ENCODE measurements at regions not wholly inside any gene's neighbourhood (a gene's known extent, or its start where the extent isn't known, plus 50 kb on each side); places are given as distances from the start of the nearest gene placed in this dataset.
"Not testable (repeated sequence)": the region's sequence is repeated elsewhere in the genome, so short reads cannot be mapped to it uniquely, and the experiment has no call there.

DNA sequence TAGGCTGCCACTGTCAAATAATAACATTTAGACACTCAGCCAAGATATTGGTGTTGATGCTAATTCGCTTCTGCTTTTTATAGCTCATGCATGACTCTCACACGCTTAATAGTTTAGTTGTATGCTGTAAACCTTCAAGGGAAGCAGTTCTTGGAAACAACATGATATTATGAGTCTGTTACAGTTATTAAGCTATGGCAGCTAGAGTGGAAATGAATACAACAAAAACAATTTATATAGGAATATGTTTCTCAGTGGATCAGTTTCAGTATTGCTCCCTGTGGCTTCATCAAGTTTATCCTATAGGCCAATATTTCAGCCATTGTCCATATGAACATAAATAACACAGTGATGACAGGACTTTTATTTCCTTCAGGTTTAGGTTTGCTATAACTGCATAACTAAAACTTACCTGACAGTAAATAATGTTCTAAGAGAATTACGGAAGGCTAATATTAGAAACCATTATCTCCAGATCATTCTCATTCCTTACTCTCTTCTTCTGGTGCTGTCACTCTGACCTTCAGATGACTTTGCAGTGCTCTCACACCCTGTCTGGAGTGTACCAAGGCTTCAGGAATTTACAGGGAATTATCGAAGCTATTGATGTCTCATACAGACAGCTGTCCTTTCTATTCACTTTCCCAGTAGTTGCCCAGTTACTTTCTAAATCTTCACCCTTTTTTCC lies 555.0 kb downstream of the ANKRD50 start:
- H3K4me3 ChIP-seq (ENCODE audit: low read length in 2 of 2): no peak overlapping the region
- H3K9me3 ChIP-seq (ENCODE audit: control insufficient read depth in 1 of 2, low read length in 2 of 2): no peaks in the 10 kb centered on the region
- no peaks in the 10 kb centered on the region for H3K4me1 Mint-ChIP-seq
- ChIA-PET CTCF (ENCODE audit: partially characterized antibody) (no interaction called here), POLR2A (ENCODE audit: partially characterized antibody) (no interaction called here)
- no peak overlapping the region for H3K27ac ChIP-seq (ENCODE audit: low read depth, low read length)
- H3K36me3 Mint-ChIP-seq: no peaks in the 10 kb centered on the region
- intact Hi-C loops (cut with micrococcal nuclease): no loop called here
- H3K9me3 Mint-ChIP-seq: peaks cover 0 to 10% (median 4%) of the 10 kb centered on the region in 8 donors
- H3K27me3 ChIP-seq (ENCODE audit: insufficient read depth, low read length): no peaks in the 10 kb centered on the region
- DNase-seq: no peak
- H3K27me3 Mint-ChIP-seq: no peaks in the 10 kb centered on the region
- H3K36me3 ChIP-seq (ENCODE audit: insufficient read depth, low read length): no peaks in the 10 kb centered on the region
- H3K4me1 ChIP-seq (ENCODE audit: insufficient read depth, low read length): no peaks in the 10 kb centered on the region
- H3K4me3 Mint-ChIP-seq: no peak overlapping the region
- H3K27ac Mint-ChIP-seq: no peak overlapping the region

DNA sequence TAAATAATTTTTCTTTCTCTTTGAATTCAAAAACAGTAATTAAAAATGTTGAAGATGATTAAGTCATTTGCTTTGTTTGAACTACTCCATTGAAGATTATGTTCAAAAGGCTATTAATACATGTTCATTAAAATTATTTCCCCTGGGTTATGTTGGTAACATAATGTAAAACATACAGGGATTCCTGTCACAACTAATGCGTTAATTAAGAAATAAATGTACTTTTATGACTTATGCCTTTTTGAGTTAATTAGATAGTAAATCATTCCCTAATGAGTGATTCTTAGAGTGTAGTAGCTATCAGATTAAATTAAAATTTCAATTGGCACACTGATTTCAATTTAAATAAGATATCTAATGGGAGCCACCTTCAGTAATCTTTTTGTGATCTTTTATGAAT lies 549.1 kb downstream of the ANKRD50 start:
- Histone ChIP-seq H3K36me3 (ENCODE audit: insufficient read depth, low read length) (no peaks in the 10 kb centered on the region), H3K4me1 (ENCODE audit: insufficient read depth, low read length) (no peaks in the 10 kb centered on the region), H3K27me3 (ENCODE audit: insufficient read depth, low read length) (no peaks in the 10 kb centered on the region), H3K9me3 (ENCODE audit: control insufficient read depth in 1 of 2, low read length in 2 of 2) (no peaks in the 10 kb centered on the region), H3K27ac (ENCODE audit: low read depth, low read length) (no peak overlapping the region), H3K4me3 (ENCODE audit: low read length in 2 of 2) (no peak overlapping the region)
- Mint-ChIP-seq H3K4me3 (no peak overlapping the region), H3K27me3 (no peaks in the 10 kb centered on the region), H3K36me3 (no peaks in the 10 kb centered on the region), H3K4me1 (no peaks in the 10 kb centered on the region), H3K9me3 (peaks cover 0 to 9% (median 0%) of the 10 kb centered on the region in 8 donors), H3K27ac (no peak overlapping the region)
- intact Hi-C loops (cut with micrococcal nuclease): no loop called here
- ChIA-PET POLR2A (ENCODE audit: partially characterized antibody) (no interaction called here), CTCF (ENCODE audit: partially characterized antibody) (no interaction called here)
- no peak for DNase-seq

DNA sequence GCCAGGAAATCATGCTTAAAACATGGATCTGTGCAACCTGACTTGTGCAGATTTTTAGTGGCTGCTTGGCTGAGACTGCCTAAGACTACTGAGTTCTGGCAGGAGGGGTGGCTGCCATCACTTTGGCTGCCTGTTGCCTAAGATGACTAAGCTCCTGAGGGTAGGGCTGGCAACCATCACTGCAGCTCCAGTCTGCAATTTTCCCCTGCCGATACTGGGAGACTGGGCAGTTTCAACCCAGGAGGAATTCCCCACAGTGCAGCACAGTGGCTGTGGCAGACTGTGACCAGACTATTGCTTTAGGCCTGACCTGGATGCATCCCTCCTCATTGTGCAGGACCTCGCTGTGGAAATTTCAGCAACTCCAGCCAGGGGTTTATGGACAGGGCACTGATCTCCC lies 544.9 kb downstream of the ANKRD50 start:
- no peak overlapping the region for H3K4me3 ChIP-seq (ENCODE audit: low read length in 2 of 2)
- intact Hi-C loops (cut with micrococcal nuclease): no loop called here
- no peaks in the 10 kb centered on the region for H3K9me3 ChIP-seq (ENCODE audit: control insufficient read depth in 1 of 2, low read length in 2 of 2)
- Mint-ChIP-seq H3K4me1 (no peaks in the 10 kb centered on the region), H3K27ac (no peak overlapping the region), H3K4me3 (no peak overlapping the region), H3K9me3 (peaks cover 0 to 19% (median 1%) of the 10 kb centered on the region in 8 donors), H3K36me3 (no peaks in the 10 kb centered on the region), H3K27me3 (no peaks in the 10 kb centered on the region)
- ChIA-PET POLR2A (ENCODE audit: partially characterized antibody) (no interaction called here), CTCF (ENCODE audit: partially characterized antibody) (no interaction called here)
- no peak overlapping the region for H3K27ac ChIP-seq (ENCODE audit: low read depth, low read length)
- peak in 1 of 5 donors; percentile 16 for DNase-seq
- H3K36me3 ChIP-seq (ENCODE audit: insufficient read depth, low read length): no peaks in the 10 kb centered on the region
- H3K4me1 ChIP-seq (ENCODE audit: insufficient read depth, low read length): no peaks in the 10 kb centered on the region
- no peaks in the 10 kb centered on the region for H3K27me3 ChIP-seq (ENCODE audit: insufficient read depth, low read length)

DNA sequence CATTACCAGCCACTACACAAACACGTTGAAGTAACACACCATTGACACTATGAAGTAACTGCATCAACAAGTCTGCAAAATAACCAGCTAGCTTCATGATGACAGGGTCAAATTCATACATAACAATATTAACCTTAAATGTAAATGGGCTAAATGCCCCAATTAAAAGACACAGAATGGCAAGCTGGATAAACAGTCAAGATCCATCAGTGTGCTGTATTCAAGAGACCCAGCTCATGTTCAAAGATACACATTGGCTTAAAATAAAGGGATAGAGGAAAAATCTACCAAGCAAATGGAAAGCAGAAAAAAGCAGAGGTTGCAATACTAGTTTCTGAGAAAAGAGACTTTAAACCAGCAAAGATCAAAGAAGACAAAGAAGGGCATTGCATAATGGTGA lies 543.0 kb downstream of the ANKRD50 start:
- H3K9me3 ChIP-seq (ENCODE audit: control insufficient read depth in 1 of 2, low read length in 2 of 2); H3K4me3 ChIP-seq (ENCODE audit: low read length in 2 of 2); DNase-seq; H3K36me3 Mint-ChIP-seq; H3K36me3 ChIP-seq (ENCODE audit: insufficient read depth, low read length); H3K27me3 ChIP-seq (ENCODE audit: insufficient read depth, low read length); intact Hi-C loops (cut with micrococcal nuclease); H3K4me3 Mint-ChIP-seq; H3K27ac ChIP-seq (ENCODE audit: low read depth, low read length); H3K27me3 Mint-ChIP-seq; H3K4me1 ChIP-seq (ENCODE audit: insufficient read depth, low read length); CTCF ChIA-PET (ENCODE audit: partially characterized antibody); H3K4me1 Mint-ChIP-seq; POLR2A ChIA-PET (ENCODE audit: partially characterized antibody); H3K27ac Mint-ChIP-seq: not testable (repeated sequence)
- H3K9me3 Mint-ChIP-seq: peaks cover 0 to 21% (median 1%) of the 10 kb centered on the region in 8 donors

DNA sequence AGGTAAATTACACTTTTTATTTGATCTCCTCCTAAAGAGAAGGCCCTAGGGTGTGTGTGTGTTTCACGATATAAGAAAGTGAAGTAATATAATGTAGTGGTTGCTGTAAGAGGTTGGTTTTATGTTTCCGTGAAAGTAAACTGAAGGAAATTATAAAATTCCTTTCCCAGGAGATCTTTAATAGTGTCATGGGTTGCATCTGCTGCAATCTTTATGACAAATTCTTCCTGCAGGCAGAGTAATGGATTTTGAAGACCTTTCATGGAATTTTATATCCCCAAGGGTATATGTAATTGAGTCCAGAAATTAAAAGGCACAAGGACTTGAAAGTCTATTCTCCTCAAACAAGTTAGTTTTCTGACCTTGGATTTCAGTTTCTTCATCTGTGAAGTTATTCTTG lies 538.6 kb downstream of the ANKRD50 start:
- Mint-ChIP-seq H3K4me3 (no peak overlapping the region), H3K27me3 (no peaks in the 10 kb centered on the region), H3K4me1 (no peaks in the 10 kb centered on the region), H3K36me3 (no peaks in the 10 kb centered on the region), H3K9me3 (peaks cover 0 to 9% (median 1%) of the 10 kb centered on the region in 8 donors), H3K27ac (no peak overlapping the region)
- Histone ChIP-seq H3K27me3 (ENCODE audit: insufficient read depth, low read length) (no peaks in the 10 kb centered on the region), H3K9me3 (ENCODE audit: control insufficient read depth in 1 of 2, low read length in 2 of 2) (no peaks in the 10 kb centered on the region), H3K4me3 (ENCODE audit: low read length in 2 of 2) (no peak overlapping the region), H3K4me1 (ENCODE audit: insufficient read depth, low read length) (no peaks in the 10 kb centered on the region), H3K36me3 (ENCODE audit: insufficient read depth, low read length) (no peaks in the 10 kb centered on the region), H3K27ac (ENCODE audit: low read depth, low read length) (no peak overlapping the region)
- POLR2A ChIA-PET (ENCODE audit: partially characterized antibody): no interaction called here
- DNase-seq: no peak
- intact Hi-C loops (cut with micrococcal nuclease): no loop called here
- CTCF ChIA-PET (ENCODE audit: partially characterized antibody): no interaction called here

DNA sequence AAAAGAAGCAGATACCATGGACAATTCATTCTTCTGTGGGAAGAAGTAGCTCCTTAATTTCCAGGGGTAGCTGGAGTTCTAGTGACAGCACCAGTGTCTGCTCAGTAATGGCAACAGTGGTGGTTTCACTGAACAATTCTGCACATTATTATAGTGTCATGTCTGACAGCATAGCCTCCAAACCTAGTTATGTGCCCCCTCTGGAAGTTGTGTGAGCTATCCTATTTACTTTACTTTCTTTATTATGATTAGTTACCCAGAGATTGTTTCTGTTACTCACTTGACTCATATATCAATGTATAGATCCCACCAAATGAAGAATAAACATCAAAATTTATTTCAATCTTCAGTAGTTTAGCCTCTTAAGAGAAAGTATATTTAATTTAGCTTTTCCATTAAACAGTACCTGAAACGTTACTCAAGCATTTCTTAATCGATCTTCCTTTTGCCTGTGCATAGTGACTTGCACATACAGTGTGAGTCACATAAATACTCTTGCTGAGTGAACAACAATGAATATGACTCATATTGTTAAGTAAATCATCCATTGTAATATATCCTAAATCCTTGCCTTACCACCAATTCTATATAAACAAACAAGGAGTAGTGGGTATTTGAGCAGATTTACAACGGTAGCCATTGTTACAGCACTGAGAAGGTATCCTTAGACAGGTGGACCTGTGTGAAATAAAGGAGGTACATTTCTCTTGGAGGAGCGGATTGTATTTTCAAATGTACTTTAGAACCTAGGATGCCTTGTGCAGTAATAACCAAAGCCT lies 534.7 kb downstream of the ANKRD50 start:
- H3K36me3 Mint-ChIP-seq: no peaks in the 10 kb centered on the region
- no peaks in the 10 kb centered on the region for H3K4me1 Mint-ChIP-seq
- Histone ChIP-seq H3K4me3 (ENCODE audit: low read length in 2 of 2) (no peak overlapping the region), H3K27me3 (ENCODE audit: insufficient read depth, low read length) (no peaks in the 10 kb centered on the region), H3K27ac (ENCODE audit: low read depth, low read length) (no peak overlapping the region), H3K36me3 (ENCODE audit: insufficient read depth, low read length) (no peaks in the 10 kb centered on the region), H3K4me1 (ENCODE audit: insufficient read depth, low read length) (no peaks in the 10 kb centered on the region), H3K9me3 (ENCODE audit: control insufficient read depth in 1 of 2, low read length in 2 of 2) (no peaks in the 10 kb centered on the region)
- ChIA-PET POLR2A (ENCODE audit: partially characterized antibody) (no interaction called here), CTCF (ENCODE audit: partially characterized antibody) (no interaction called here)
- no peak overlapping the region for H3K4me3 Mint-ChIP-seq
- intact Hi-C loops (cut with micrococcal nuclease): no loop called here
- DNase-seq: no peak
- no peak overlapping the region for H3K27ac Mint-ChIP-seq
- no peaks in the 10 kb centered on the region for H3K27me3 Mint-ChIP-seq
- H3K9me3 Mint-ChIP-seq: peaks cover 0 to 9% (median 4%) of the 10 kb centered on the region in 8 donors

DNA sequence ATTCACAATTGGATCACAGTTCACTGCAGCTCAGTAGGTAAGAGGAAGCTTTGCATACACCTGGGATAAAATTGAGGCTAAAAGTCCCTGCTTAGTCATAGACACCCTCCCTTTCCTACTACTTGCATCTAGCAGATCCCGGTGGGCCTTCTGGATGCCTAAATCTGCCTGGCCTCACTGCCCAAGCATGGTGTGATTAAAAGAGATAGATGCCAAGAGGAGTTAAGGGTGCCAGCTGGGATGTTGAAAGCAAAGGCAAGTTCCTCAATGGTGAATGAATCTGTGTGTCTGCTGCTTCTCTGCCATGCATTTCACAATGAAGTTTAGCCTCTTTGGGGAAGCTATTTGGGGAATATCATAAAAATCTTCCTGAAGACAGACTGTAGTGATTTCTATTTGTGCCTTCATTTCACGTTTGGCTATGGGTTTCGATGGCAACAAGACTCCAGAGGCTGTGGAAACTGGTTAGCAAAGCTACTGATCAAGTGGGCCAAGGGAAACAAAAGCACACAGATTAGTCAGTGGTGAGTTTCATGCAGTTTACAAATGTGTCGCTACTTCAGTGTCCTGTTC lies 534.0 kb downstream of the ANKRD50 start:
- Histone ChIP-seq H3K9me3 (ENCODE audit: control insufficient read depth in 1 of 2, low read length in 2 of 2) (no peaks in the 10 kb centered on the region), H3K27me3 (ENCODE audit: insufficient read depth, low read length) (no peaks in the 10 kb centered on the region), H3K36me3 (ENCODE audit: insufficient read depth, low read length) (no peaks in the 10 kb centered on the region), H3K27ac (ENCODE audit: low read depth, low read length) (no peak overlapping the region), H3K4me3 (ENCODE audit: low read length in 2 of 2) (no peak overlapping the region), H3K4me1 (ENCODE audit: insufficient read depth, low read length) (no peaks in the 10 kb centered on the region)
- ChIA-PET POLR2A (ENCODE audit: partially characterized antibody) (no interaction called here), CTCF (ENCODE audit: partially characterized antibody) (no interaction called here)
- DNase-seq: no peak
- no peaks in the 10 kb centered on the region for H3K27me3 Mint-ChIP-seq
- intact Hi-C loops (cut with micrococcal nuclease): no loop called here
- H3K27ac Mint-ChIP-seq: no peak overlapping the region
- no peaks in the 10 kb centered on the region for H3K36me3 Mint-ChIP-seq
- no peaks in the 10 kb centered on the region for H3K4me1 Mint-ChIP-seq
- H3K4me3 Mint-ChIP-seq: no peak overlapping the region
- peaks cover 0 to 9% (median 4%) of the 10 kb centered on the region in 8 donors for H3K9me3 Mint-ChIP-seq
